ENCODE measurements at regions not wholly inside any gene's neighbourhood (a gene's known extent, or its start where the extent isn't known, plus 50 kb on each side); places are given as distances from the start of the nearest gene placed in this dataset.

GRCh38 chr14:34014936-34015335 lies 64.1 kb upstream of the EGLN3 start:
- DNase-seq (ENCODE audit: low spot score) = no peak

GRCh38 chr14:34013721-34014060 lies 62.8 kb upstream of the EGLN3 start:
- DNase-seq (ENCODE audit: low spot score) = no peak

GRCh38 chr14:34012978-34013720 lies 62.3 kb upstream of the EGLN3 start:
- peak; percentile 17 for DNase-seq (ENCODE audit: low spot score)

DNA sequence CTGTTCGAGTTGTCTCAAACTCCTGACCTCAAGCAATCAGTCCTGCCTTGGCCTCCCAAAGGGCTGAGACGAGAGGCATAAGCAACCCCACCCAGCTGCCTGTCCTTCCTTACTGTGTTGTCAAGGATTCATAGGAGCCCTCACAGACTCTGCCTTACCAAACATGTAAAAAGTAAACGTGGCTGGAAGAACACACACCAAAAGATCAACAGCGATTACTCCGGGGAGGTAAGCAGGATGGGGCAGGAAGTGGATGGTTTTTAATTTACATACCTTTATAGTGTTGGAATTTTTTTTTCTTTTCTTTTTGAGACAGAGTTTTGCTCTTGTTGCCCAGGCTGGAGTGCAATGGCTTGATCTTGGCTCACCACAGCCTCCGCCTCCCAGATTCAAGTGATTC lies 61.5 kb upstream of the EGLN3 start:
- DNase-seq (ENCODE audit: low spot score) = no peak

- DNase-seq (ENCODE audit: low spot score) = no peak
Observed at GRCh38 chr14:34009956-34010355, 59.1 kb upstream of the EGLN3 start.

GRCh38 chr14:34007902-34008301 lies 57.0 kb upstream of the EGLN3 start:
- no peak for DNase-seq (ENCODE audit: low spot score)

DNA sequence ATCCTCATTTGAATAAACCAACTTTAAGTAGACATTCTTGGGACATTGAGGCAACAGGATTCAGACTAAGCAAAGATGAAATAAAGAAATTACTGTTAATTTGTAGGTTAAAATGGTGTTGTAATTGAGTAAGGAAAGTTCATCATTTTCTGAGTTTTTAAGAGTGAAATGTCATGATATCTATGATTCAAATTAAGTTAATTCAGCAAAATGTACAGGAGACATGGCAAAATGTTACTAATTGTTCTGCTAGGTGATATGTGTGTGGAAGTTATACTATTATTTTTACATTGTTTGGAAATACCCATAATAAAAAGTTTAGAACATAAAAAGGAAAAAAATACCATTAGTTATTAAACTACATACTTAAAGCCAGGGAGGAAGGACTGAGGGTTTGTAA lies 55.0 kb upstream of the EGLN3 start:
- DNase-seq (ENCODE audit: low spot score) = no peak

- DNase-seq (ENCODE audit: low spot score) = no peak
Observed at GRCh38 chr14:34004881-34005280, 54.0 kb upstream of the EGLN3 start.

GRCh38 chr14:34003691-34004090 lies 52.8 kb upstream of the EGLN3 start:
- DNase-seq (ENCODE audit: low spot score) = no peak

GRCh38 chr14:34003082-34003668 lies 52.3 kb upstream of the EGLN3 start:
- no peak for DNase-seq (ENCODE audit: low spot score)

All from activated CD4-positive, alpha-beta T cell treated with anti-CD3 and anti-CD28 coated beads, Interleukin-2, Interleukin-4, amounts not matched to agents 100 ng/mL and 50 ng/mL, durations not matched to agents 16 hours and 8 hours (primary cell).